ENCODE measurements at regions not wholly inside any gene's neighbourhood (a gene's known extent, or its start where the extent isn't known, plus 50 kb on each side); places are given as distances from the start of the nearest gene placed in this dataset.

GRCh38 chr5:173830421-173830820, 57.7 kb upstream of the CPEB4 start:
- DNase-seq (ENCODE audit: low read depth) = no peak

DNA sequence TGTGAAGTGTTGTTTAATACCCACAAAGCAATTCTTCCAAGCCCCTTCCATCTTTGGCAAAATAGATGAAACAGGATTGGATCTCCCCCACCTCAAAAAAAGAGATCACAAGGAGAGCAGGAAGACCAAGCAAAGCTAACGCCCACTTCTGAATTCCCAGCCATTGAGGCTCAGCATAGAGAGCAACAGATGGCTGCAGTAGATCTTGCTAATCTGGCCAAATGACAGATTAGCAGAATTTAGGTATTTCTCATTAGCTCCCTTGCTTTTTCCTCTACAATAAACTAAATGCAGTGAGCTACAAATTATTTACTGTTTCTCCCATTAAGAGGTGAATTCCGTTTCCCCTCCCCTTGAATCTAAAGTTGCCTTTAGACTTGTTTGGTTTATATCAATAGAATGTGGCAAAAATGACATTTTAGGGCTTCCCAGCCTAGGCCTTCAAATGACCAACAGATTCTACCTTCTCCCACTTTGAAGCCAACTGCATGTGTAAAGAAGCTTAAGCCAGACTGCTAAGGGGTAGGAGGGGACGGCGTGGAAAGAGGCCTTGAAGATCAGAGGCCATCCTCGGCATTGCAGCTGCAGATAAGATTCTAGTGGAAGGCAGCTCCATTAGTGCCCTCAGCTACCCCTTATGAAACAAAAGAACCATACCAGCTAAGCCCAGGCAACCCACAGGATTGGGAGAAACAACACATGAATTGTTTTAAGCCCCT, 56.8 kb upstream of the CPEB4 start:
- no peak for DNase-seq (ENCODE audit: low read depth)

DNA sequence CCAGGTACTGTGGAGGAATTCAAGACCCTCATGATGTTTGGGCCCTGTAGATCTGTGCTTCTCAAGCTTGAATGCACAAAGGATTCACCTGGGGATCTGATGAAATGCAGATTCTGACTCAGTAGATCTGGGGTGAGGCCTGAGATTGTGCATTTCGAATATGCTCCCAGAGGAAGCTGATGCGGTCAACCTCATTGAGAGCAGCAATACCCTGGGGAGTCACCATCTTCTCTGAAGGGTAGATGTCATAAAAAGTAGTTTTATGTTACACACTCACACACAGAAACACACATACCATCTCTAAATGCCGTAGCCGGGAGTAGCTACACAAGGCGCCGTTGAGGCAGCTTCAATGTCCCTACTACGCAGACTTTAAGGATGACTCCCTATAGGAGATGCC, 55.8 kb upstream of the CPEB4 start:
- no peak for DNase-seq (ENCODE audit: low read depth)

GRCh38 chr5:173833196-173833985, 54.8 kb upstream of the CPEB4 start:
- no peak for DNase-seq (ENCODE audit: low read depth)

- DNase-seq (ENCODE audit: low read depth) = no peak
These were observed 53.9 kb upstream of the CPEB4 start for GRCh38 chr5:173834071-173834771.

DNA sequence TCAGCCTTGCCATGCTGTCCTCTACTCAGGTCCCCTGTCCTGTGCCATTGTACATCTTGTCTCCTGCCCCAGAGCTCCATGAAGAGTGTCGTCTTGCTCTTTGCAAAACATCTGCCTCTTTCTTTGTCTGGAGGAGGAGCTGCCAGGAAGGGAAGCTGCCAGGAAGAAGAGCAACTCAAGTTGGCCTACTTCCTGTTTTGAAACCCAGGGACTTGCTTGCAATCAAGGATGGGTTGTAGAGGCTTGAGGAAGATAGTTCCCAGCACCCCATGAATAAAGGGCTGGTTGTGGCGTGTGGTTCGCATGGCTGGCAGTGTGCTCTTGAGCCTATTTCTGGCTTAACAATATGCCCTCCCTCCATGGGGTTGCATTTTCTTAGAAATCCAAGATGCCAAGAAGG, 53.0 kb upstream of the CPEB4 start:
- no peak for DNase-seq (ENCODE audit: low read depth)

DNA sequence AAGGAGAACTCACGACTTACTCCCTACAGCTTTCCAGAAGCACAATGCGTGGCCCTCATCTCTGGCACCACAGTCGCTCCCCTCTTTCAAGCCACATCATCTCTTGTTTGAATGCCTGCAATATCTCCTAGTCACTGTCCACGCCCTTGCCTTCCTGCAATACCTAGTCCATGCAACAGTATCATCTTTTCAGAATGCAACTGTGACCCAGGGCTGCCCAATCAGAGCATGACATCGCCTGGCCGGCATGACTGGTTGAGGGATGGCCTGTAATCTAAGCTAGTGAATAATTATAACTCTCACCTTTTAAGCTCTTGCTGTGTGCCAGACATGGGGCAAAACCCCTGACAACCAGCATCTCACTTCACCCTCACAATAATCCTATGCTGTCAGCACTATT, 52.5 kb upstream of the CPEB4 start:
- no peak for DNase-seq (ENCODE audit: low read depth)

GRCh38 chr5:173837654-173838053, 50.5 kb upstream of the CPEB4 start:
- no peak for DNase-seq (ENCODE audit: low read depth)

Data from fibroblast of the conjunctiva (primary cell).